ENCODE measurements at regions not wholly inside any gene's neighbourhood (a gene's known extent, or its start where the extent isn't known, plus 50 kb on each side); places are given as distances from the start of the nearest gene placed in this dataset.

GRCh38 chr6:71471718-71472117 lies 183.1 kb downstream of the OGFRL1 start:
- TF ChIP-seq CTCF (IDR thresholded peaks at IDR 0.05) (no peak), POLR2A (IDR thresholded peaks at IDR 0.05) (no peak)
